ENCODE measurements at regions not wholly inside any gene's neighbourhood (a gene's known extent, or its start where the extent isn't known, plus 50 kb on each side); places are given as distances from the start of the nearest gene placed in this dataset.

- no peak for DNase-seq
- ATAC-seq: no peak
- Histone ChIP-seq H3K27ac (no peak overlapping the region), H3K9me3 (no peaks in the 10 kb centered on the region), H3K27me3 (ENCODE audit: insufficient read depth in 3 of 3, low read length in 2 of 3) (no peaks in the 10 kb centered on the region), H3K4me1 (no peaks in the 10 kb centered on the region), H3K4me3 (no peak overlapping the region), H3K36me3 (ENCODE audit: insufficient read depth in 1 of 2, low read depth in 1 of 2) (no peaks in the 10 kb centered on the region)
- intact Hi-C loops (cut with DNase I): no loop called here
- no peak for TF ChIP-seq CTCF (IDR thresholded peaks at IDR 0.05)
- 83 to 85% (median 85%) methylated on average over 3 of the region's 3 CpGs for WGBS, 3 donors
Observed at GRCh38 chr13:82817133-82817532, 1065.1 kb downstream of the SLITRK1 start.

GRCh38 chr13:82815791-82816190, 1066.5 kb downstream of the SLITRK1 start:
- H3K4me1 ChIP-seq: no peaks in the 10 kb centered on the region
- TF ChIP-seq CTCF (IDR thresholded peaks at IDR 0.05): no peak
- H3K36me3 ChIP-seq (ENCODE audit: insufficient read depth in 1 of 2, low read depth in 1 of 2): no peaks in the 10 kb centered on the region
- H3K4me3 ChIP-seq: no peak overlapping the region
- DNase-seq (no peak), ATAC-seq (no peak)
- no peak overlapping the region for H3K27ac ChIP-seq
- 65 to 76% (median 66%) methylated on average over 1 of the region's 1 CpG for WGBS, 3 donors
- intact Hi-C loops (cut with DNase I): no loop called here
- H3K27me3 ChIP-seq (ENCODE audit: insufficient read depth in 3 of 3, low read length in 2 of 3): no peaks in the 10 kb centered on the region
- no peaks in the 10 kb centered on the region for H3K9me3 ChIP-seq

GRCh38 chr13:82803341-82803740, 1078.9 kb downstream of the SLITRK1 start:
- intact Hi-C loops (cut with DNase I): no loop called here
- DNase-seq: no peak
- Histone ChIP-seq H3K27me3 (ENCODE audit: insufficient read depth in 3 of 3, low read length in 2 of 3) (no peaks in the 10 kb centered on the region), H3K4me1 (no peaks in the 10 kb centered on the region), H3K9me3 (no peaks in the 10 kb centered on the region), H3K4me3 (no peak overlapping the region), H3K27ac (no peak overlapping the region), H3K36me3 (ENCODE audit: insufficient read depth in 1 of 2, low read depth in 1 of 2) (no peaks in the 10 kb centered on the region)
- no peak for ATAC-seq
- no peak for TF ChIP-seq CTCF (IDR thresholded peaks at IDR 0.05)
- 89 to 98% (median 90%) methylated on average over 1 of the region's 1 CpG for WGBS, 3 donors

- Histone ChIP-seq H3K27ac (no peak overlapping the region), H3K4me1 (no peaks in the 10 kb centered on the region), H3K4me3 (no peak overlapping the region), H3K9me3 (no peaks in the 10 kb centered on the region), H3K36me3 (ENCODE audit: insufficient read depth in 1 of 2, low read depth in 1 of 2) (no peaks in the 10 kb centered on the region), H3K27me3 (ENCODE audit: insufficient read depth in 3 of 3, low read length in 2 of 3) (no peaks in the 10 kb centered on the region)
- DNase-seq (no peak), ATAC-seq (no peak)
- WGBS, 3 donors: 88 to 91% (median 90%) methylated on average over 3 of the region's 3 CpGs
- no peak for TF ChIP-seq CTCF (IDR thresholded peaks at IDR 0.05)
- intact Hi-C loops (cut with DNase I): no loop called here
Observed at GRCh38 chr13:82802528-82802927, 1079.7 kb downstream of the SLITRK1 start.

- WGBS, 3 donors: 53 to 64% (median 55%) methylated on average over 2 of the region's 2 CpGs
- TF ChIP-seq CTCF (IDR thresholded peaks at IDR 0.05): no peak
- H3K4me1 ChIP-seq: no peaks in the 10 kb centered on the region
- H3K9me3 ChIP-seq: no peaks in the 10 kb centered on the region
- no peak overlapping the region for H3K4me3 ChIP-seq
- intact Hi-C loops (cut with DNase I): no loop called here
- no peaks in the 10 kb centered on the region for H3K36me3 ChIP-seq (ENCODE audit: insufficient read depth in 1 of 2, low read depth in 1 of 2)
- DNase-seq: no peak
- ATAC-seq: no peak
- no peaks in the 10 kb centered on the region for H3K27me3 ChIP-seq (ENCODE audit: insufficient read depth in 3 of 3, low read length in 2 of 3)
- H3K27ac ChIP-seq: no peak overlapping the region
Observed at GRCh38 chr13:82800391-82800790, 1081.9 kb downstream of the SLITRK1 start.
